Fibroblast of pulmonary artery (primary cell): ENCODE measurements at regions not wholly inside any gene's neighbourhood (a gene's known extent, or its start where the extent isn't known, plus 50 kb on each side); places are given as distances from the start of the nearest gene placed in this dataset.

ENCODE experiments used
- DNase-seq: peaks from one replicate; pipeline ENCODE4 v3.0.0-alpha.2; 2010; ENCODE audit warnings: low read depth
- H3K4me3 ChIP-seq: replicated peaks from 2 replicates; pipeline ENCODE4 v1.5.1; 2011; ENCODE audit warnings: low read depth, mild to moderate bottlenecking, control low read depth, low read length, moderate library complexity
- TF ChIP-seq, protein P1 (sequence below): IDR thresholded peaks from 2 replicates; pipeline ENCODE4 v1.5.1; 2011; ENCODE audit warnings: mild to moderate bottlenecking, control low read depth, low read length, inconsistent platforms; ENCODE audit errors: missing control alignments

DNA sequence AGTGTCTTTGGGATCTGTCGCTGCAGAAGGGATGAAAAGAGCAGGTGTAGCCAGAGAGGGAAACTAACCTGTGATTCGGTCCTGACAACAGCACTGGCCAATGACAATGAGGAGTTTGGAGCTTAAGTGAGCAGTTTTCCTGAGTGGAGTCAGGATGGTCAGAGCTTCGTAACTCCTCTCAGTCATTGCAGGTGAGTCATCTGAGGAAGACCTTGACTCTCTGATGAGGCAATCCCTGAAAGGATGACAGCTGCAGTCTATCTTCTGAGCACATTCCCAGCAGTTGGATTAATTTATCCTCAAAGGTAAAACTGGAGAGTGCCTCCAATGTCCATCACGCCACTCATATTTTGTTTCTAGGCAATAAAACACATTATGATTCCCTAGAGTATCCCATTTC, 401.9 kb downstream of the POM121L12 start:
- no peak for DNase-seq
- TF ChIP-seq, protein P1, sequence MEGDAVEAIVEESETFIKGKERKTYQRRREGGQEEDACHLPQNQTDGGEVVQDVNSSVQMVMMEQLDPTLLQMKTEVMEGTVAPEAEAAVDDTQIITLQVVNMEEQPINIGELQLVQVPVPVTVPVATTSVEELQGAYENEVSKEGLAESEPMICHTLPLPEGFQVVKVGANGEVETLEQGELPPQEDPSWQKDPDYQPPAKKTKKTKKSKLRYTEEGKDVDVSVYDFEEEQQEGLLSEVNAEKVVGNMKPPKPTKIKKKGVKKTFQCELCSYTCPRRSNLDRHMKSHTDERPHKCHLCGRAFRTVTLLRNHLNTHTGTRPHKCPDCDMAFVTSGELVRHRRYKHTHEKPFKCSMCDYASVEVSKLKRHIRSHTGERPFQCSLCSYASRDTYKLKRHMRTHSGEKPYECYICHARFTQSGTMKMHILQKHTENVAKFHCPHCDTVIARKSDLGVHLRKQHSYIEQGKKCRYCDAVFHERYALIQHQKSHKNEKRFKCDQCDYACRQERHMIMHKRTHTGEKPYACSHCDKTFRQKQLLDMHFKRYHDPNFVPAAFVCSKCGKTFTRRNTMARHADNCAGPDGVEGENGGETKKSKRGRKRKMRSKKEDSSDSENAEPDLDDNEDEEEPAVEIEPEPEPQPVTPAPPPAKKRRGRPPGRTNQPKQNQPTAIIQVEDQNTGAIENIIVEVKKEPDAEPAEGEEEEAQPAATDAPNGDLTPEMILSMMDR, result no peak

DNA sequence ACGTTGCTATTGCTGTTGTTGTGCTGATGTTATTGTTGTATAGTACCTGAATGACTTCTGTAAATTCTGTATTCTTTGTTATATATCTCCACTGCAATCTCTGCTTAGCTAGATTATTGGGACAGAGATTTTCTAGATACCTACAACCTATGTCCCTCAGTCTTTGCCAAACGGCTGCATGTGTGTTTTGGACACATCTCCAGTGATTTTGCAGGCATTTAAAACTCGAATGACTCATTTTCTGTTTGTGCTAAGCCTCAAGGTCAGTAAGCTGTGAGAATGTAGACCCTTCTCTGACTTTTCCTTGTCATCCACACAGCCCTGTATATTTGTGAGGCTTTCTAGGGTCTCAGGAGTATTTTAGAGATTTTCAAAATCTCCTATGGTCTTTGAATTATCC, 410.7 kb downstream of the POM121L12 start:
- H3K4me3 ChIP-seq, result no peak overlapping the region
- DNase-seq, result no peak
- TF ChIP-seq, protein P1, result no peak

More for the DNA sequence above, 401.9 kb downstream of the POM121L12 start:
- no peak overlapping the region for H3K4me3 ChIP-seq

- no peak for DNase-seq
- H3K4me3 ChIP-seq, result no peak overlapping the region
- TF ChIP-seq, protein P1, result no peak
Measured at GRCh38 chr7:53458636-53459035, 423.2 kb downstream of the POM121L12 start.

DNA sequence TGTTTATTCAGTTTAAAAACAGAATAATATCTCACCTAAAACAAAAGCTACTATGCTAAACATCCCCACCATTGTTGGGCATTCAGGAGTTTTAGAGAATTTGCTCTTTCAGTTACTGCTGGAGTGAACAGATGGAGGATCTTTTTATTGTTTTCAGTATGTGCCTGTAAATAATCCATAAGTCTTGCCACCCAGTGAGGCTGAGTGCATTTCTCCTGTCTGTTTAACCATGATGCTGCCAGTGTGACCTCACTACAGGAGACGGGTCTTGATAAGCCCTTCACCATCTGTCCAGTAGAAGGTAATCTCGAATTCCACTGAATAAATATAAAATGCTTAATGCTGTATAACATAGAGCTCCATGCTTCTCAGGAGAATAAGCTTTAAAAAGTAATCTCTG, 430.9 kb downstream of the POM121L12 start:
- TF ChIP-seq, protein P1, result no peak
- no peak for DNase-seq
- H3K4me3 ChIP-seq, result no peak overlapping the region

- TF ChIP-seq, protein P1, result no peak
- no peak overlapping the region for H3K4me3 ChIP-seq
- DNase-seq, result no peak
Measured at GRCh38 chr7:53470336-53470970, 435.0 kb downstream of the POM121L12 start.

- DNase-seq, result no peak
- TF ChIP-seq, protein P1, result no peak
- H3K4me3 ChIP-seq, result no peak overlapping the region
Measured at GRCh38 chr7:53473371-53473770, 437.9 kb downstream of the POM121L12 start.

GRCh38 chr7:53475776-53476175, 440.3 kb downstream of the POM121L12 start:
- H3K4me3 ChIP-seq, result no peak overlapping the region
- no peak for DNase-seq
- TF ChIP-seq, protein P1, result no peak
